Caco-2 (cell line): ENCODE measurements at regions not wholly inside any gene's neighbourhood (a gene's known extent, or its start where the extent isn't known, plus 50 kb on each side); places are given as distances from the start of the nearest gene placed in this dataset.

Experiments
- BruUV-seq: library from RNA; stranded (reverse); fragments of 400-500 nt; replicated peaks from 2 replicates; lab custom pipeline; 2021; lab: Mats Ljungman, UMichigan
- CTCF ChIA-PET: fragments of 300-600 bp; sonication (Branson Sonifier 250); formaldehyde crosslinking; loops from one replicate; lab custom pipeline; 2022; ENCODE audit warnings: antibody characterized with exemption; lab: Charles Lee
- POLR2A ChIA-PET: fragments of 300-600 bp; sonication (Branson Sonifier 250); formaldehyde crosslinking; loops from one replicate; lab custom pipeline; 2022; ENCODE audit warnings: antibody characterized with exemption; lab: Charles Lee
- DNase-seq, 2 experiments: peaks; one replicate each; pipeline versions ENCODE4 v3.0.0 to v3.0.0-alpha.2; 2020 to 2022
- H3K27me3 ChIP-seq: replicated peaks from 2 replicates; pipeline ENCODE4 v1.6.0; 2011; ENCODE audit warnings: low read length; ENCODE audit not compliant: control insufficient read depth, insufficient read depth
- H3K36me3 ChIP-seq: 2 replicates; pipeline ENCODE4 v1.5.1; 2011; ENCODE audit warnings: low read length; ENCODE audit not compliant: control insufficient read depth, insufficient read depth
- H3K4me1 ChIP-seq: fragments of 250-450 bp; sonication (Bioruptor Pico); 2 replicates; pipeline ENCODE4 v1.5.1; 2020; ENCODE audit warnings: mild to moderate bottlenecking
- H3K4me3 ChIP-seq: 2 replicates; pipeline ENCODE4 v1.5.1; 2011; ENCODE audit warnings: low read depth, mild to moderate bottlenecking, control low read depth, low read length
- H3K9me3 ChIP-seq: fragments of 250-450 bp; sonication (Bioruptor Pico); 2 replicates; pipeline ENCODE4 v1.5.1; 2020; ENCODE audit warnings: mild to moderate bottlenecking, moderate library complexity
- H3K27ac Mint-ChIP-seq: one replicate; pipeline ENCODE4 v1.8.0; 2022; ENCODE audit warnings: mixed read lengths; ENCODE audit not compliant: unreplicated experiment
- H3K27me3 Mint-ChIP-seq: one replicate; pipeline ENCODE4 v1.8.0; 2022; ENCODE audit warnings: mixed read lengths; ENCODE audit not compliant: insufficient read depth, unreplicated experiment
- H3K36me3 Mint-ChIP-seq: one replicate; pipeline ENCODE4 v1.8.0; 2022; ENCODE audit warnings: mild to moderate bottlenecking, mixed read lengths; ENCODE audit not compliant: insufficient read depth, unreplicated experiment
- H3K4me1 Mint-ChIP-seq: one replicate; pipeline ENCODE4 v1.8.0; 2022; ENCODE audit warnings: low read depth, mixed read lengths; ENCODE audit not compliant: unreplicated experiment
- H3K4me3 Mint-ChIP-seq: one replicate; pipeline ENCODE4 v1.8.0; 2022; ENCODE audit warnings: mild to moderate bottlenecking, moderate library complexity, mixed read lengths; ENCODE audit not compliant: unreplicated experiment
- H3K9me3 Mint-ChIP-seq: one replicate; pipeline ENCODE4 v1.8.0; 2022; ENCODE audit warnings: mixed read lengths; ENCODE audit not compliant: unreplicated experiment
- intact Hi-C: fragments of 100-400 bp; cut with micrococcal nuclease; formaldehyde crosslinking; loops from one replicate; pipeline ENCODE4 v1.10.0; 2022; ENCODE audit not compliant: unreplicated experiment
- TF ChIP-seq, protein P1 (sequence below), 2 experiments: fragments of 200-600 bp in 1 of 2; IDR thresholded peaks; 1 replicate in 1 of 2; 2 replicates in 1 of 2; pipeline versions ENCODE4 v1.5.1 to v1.8.0; 2011 to 2022; ENCODE audit warnings: antibody characterized with exemption in 1 of 2, control low read depth in 1 of 2, inconsistent platforms in 1 of 2, low read depth in 1 of 2, low read length in 1 of 2, mild to moderate bottlenecking in 1 of 2, moderate library complexity in 1 of 2; ENCODE audit not compliant: insufficient read depth in 1 of 2, severe bottlenecking in 1 of 2, unreplicated experiment in 1 of 2

DNA sequence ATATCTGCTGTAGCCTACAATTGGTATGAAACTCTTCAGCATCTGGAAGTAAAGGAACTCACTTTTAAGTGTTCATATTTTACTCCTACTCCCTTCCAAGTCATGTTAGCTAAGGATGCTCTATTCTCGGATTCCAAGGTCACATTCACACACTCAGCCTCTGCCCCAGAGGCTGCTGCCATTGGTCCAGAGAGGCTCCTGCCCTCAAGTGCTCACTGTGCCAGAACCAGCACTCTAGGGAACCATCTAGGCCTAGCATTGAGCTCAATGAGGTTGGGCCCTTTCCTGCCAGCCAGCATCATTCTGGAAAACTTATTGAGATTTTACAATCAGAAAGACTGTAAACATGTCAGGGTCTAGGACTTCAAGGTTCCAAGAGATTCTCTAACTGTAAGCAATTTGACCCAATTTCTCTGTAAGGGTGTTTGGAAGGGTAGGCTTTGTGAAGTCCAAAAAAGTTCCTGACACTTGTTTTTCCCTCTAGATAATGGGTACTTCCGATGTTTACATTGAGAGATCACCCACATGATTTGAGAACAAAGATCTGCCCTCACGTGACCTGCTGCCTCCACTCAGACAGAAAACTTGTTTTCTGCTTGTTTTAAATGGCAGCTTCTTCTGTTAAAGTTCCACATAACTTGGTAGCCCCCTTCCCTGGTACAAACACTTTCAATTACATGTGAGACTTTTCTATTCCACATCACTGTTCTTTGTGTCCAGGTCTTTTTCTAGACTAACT lies 94.9 kb downstream of the MAB21L3 start:
- TF ChIP-seq, protein P1, sequence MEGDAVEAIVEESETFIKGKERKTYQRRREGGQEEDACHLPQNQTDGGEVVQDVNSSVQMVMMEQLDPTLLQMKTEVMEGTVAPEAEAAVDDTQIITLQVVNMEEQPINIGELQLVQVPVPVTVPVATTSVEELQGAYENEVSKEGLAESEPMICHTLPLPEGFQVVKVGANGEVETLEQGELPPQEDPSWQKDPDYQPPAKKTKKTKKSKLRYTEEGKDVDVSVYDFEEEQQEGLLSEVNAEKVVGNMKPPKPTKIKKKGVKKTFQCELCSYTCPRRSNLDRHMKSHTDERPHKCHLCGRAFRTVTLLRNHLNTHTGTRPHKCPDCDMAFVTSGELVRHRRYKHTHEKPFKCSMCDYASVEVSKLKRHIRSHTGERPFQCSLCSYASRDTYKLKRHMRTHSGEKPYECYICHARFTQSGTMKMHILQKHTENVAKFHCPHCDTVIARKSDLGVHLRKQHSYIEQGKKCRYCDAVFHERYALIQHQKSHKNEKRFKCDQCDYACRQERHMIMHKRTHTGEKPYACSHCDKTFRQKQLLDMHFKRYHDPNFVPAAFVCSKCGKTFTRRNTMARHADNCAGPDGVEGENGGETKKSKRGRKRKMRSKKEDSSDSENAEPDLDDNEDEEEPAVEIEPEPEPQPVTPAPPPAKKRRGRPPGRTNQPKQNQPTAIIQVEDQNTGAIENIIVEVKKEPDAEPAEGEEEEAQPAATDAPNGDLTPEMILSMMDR (IDR thresholded peaks at IDR 0.05; ENCODE audit: insufficient read depth in 1 of 2, low read depth in 1 of 2, low read length in 1 of 2, severe bottlenecking in 1 of 2, unreplicated experiment in 1 of 2), result no peak
- H3K9me3 Mint-ChIP-seq, result no peaks in the 10 kb centered on the region
- DNase-seq, result no peak
- H3K4me1 Mint-ChIP-seq, result no peaks in the 10 kb centered on the region
- H3K36me3 Mint-ChIP-seq, result no peaks in the 10 kb centered on the region
- H3K27ac Mint-ChIP-seq, result no peak overlapping the region
- BruUV-seq, result no TSS peak
- Histone ChIP-seq H3K9me3 (no peaks in the 10 kb centered on the region), H3K4me3 (no peak overlapping the region), H3K27me3 (no peaks in the 10 kb centered on the region), H3K4me1 (no peaks in the 10 kb centered on the region), H3K36me3 (no peaks in the 10 kb centered on the region)
- ChIA-PET POLR2A (no interaction called here), CTCF (interaction anchor here (0.5 kb wide), 1 partner anchor 293 kb away, joined by 3 read pairs; no protein-coding TSS in a partner anchor)
- H3K4me3 Mint-ChIP-seq, result no peak overlapping the region
- no peaks in the 10 kb centered on the region for H3K27me3 Mint-ChIP-seq
- intact Hi-C loops, result no loop called here

DNA sequence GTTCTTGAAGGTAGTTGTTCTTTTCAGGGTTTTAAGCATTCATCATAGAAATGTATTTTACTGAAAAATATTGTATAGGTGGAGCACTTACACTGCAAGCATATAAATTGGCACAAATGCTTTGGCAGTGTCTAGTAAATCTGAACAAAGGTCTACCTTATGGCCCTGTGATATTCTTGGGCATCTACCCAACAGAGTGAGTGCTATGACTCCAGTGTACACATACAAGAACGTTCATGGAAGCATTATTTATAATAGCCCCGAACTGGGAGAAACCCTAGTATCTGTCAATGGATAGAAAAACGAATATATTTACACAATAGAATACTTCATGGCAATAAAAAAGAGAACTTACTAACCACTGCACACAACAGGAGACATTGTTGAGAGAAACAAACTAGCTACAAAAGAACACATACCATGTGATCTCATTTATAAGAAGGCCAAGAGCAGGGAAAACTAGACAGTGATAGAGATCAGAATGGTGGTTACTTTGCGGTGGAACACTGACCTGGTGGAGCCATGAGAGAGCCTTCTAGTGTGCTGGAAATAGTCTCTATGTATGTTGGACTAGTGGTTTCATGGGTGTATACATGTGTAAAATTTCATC lies 96.0 kb downstream of the MAB21L3 start:
- ChIA-PET CTCF (no interaction called here), POLR2A (no interaction called here)
- H3K27ac Mint-ChIP-seq, result no peak overlapping the region
- H3K4me3 Mint-ChIP-seq, result no peak overlapping the region
- Histone ChIP-seq H3K36me3 (no peaks in the 10 kb centered on the region), H3K4me1 (no peaks in the 10 kb centered on the region), H3K27me3 (no peaks in the 10 kb centered on the region), H3K4me3 (no peak overlapping the region), H3K9me3 (no peaks in the 10 kb centered on the region)
- no peaks in the 10 kb centered on the region for H3K36me3 Mint-ChIP-seq
- H3K4me1 Mint-ChIP-seq, result no peaks in the 10 kb centered on the region
- DNase-seq, result no peak
- no peaks in the 10 kb centered on the region for H3K9me3 Mint-ChIP-seq
- TF ChIP-seq, protein P1 (IDR thresholded peaks at IDR 0.05; ENCODE audit: insufficient read depth in 1 of 2, low read depth in 1 of 2, low read length in 1 of 2, severe bottlenecking in 1 of 2, unreplicated experiment in 1 of 2), result no peak
- BruUV-seq, result no TSS peak
- intact Hi-C loops, result no loop called here
- no peaks in the 10 kb centered on the region for H3K27me3 Mint-ChIP-seq

DNA sequence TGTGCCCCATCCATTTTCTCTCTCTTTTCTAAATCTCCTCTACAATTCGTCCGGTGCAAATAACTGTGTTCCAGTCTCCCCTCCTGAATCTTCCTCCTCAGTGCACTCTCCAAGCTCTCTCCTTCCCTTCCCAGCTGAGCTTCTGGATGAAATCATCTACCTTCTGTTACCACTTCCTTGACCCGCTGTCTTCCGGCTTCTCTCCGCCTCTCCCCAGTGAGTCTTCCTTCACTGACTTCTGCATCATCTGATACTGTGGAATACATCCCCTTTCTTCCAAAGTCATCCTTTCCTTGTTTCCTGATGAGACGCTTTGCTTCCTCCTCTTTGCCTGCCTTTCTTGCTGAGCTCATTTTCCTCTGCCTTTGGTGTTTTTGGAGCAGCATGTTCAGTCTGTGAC lies 96.9 kb downstream of the MAB21L3 start:
- no peak overlapping the region for H3K27ac Mint-ChIP-seq
- TF ChIP-seq, protein P1 (IDR thresholded peaks at IDR 0.05; ENCODE audit: insufficient read depth in 1 of 2, low read depth in 1 of 2, low read length in 1 of 2, severe bottlenecking in 1 of 2, unreplicated experiment in 1 of 2), result no peak
- no peaks in the 10 kb centered on the region for H3K36me3 Mint-ChIP-seq
- ChIA-PET POLR2A (no interaction called here), CTCF (no interaction called here)
- no TSS peak for BruUV-seq
- no peaks in the 10 kb centered on the region for H3K27me3 ChIP-seq
- H3K27me3 Mint-ChIP-seq, result no peaks in the 10 kb centered on the region
- H3K4me3 ChIP-seq, result no peak overlapping the region
- no peaks in the 10 kb centered on the region for H3K9me3 Mint-ChIP-seq
- intact Hi-C loops, result no loop called here
- H3K4me3 Mint-ChIP-seq, result no peak overlapping the region
- DNase-seq, result no peak
- no peaks in the 10 kb centered on the region for H3K4me1 Mint-ChIP-seq
- H3K36me3 ChIP-seq, result no peaks in the 10 kb centered on the region
- no peaks in the 10 kb centered on the region for H3K9me3 ChIP-seq
- H3K4me1 ChIP-seq, result no peaks in the 10 kb centered on the region
